ENCODE measurements at regions not wholly inside any gene's neighbourhood (a gene's known extent, or its start where the extent isn't known, plus 50 kb on each side); places are given as distances from the start of the nearest gene placed in this dataset.

DNA sequence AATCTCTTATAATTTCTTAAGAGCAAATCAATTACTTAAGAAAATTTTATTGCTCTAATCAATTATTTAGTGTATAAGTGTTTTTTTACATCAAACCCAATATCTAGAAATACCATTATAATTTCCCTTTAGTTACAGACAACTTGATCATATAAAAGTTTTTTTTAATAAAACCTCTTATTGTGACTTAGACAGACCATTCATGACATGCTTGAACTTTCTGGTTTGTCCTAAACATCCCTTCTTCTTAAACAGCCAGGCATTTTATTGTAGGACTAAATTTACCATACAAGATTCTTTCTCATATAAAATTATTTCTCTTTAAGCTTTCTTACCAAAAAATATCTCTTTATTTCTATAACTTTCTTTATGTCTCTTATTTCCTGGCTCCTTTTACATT lies 164.5 kb downstream of the SUCNR1 start:
- Histone ChIP-seq H3K27ac (no peak overlapping the region), H3K9me3 (peaks cover 6% of the 10 kb centered on the region), H3K4me3 (ENCODE audit: low read depth in 1 of 2, low read length in 1 of 2) (no peak overlapping the region), H3K27me3 (no peaks in the 10 kb centered on the region), H3K36me3 (no peaks in the 10 kb centered on the region), H3K4me1 (ENCODE audit: control insufficient read depth in 1 of 2, insufficient read depth in 1 of 2, low read depth in 1 of 2, low read length in 1 of 2) (no peaks in the 10 kb centered on the region)
- TF ChIP-seq CTCF (IDR thresholded peaks at IDR 0.05) = no peak

GRCh38 chr3:152038490-152038889 lies 165.0 kb downstream of the SUCNR1 start:
- H3K36me3 ChIP-seq = no peaks in the 10 kb centered on the region
- no peaks in the 10 kb centered on the region for H3K27me3 ChIP-seq
- H3K9me3 ChIP-seq = peaks cover 6% of the 10 kb centered on the region
- H3K4me3 ChIP-seq (ENCODE audit: low read depth in 1 of 2, low read length in 1 of 2) = no peak overlapping the region
- H3K4me1 ChIP-seq (ENCODE audit: control insufficient read depth in 1 of 2, insufficient read depth in 1 of 2, low read depth in 1 of 2, low read length in 1 of 2) = no peaks in the 10 kb centered on the region
- no peak overlapping the region for H3K27ac ChIP-seq
- TF ChIP-seq CTCF (IDR thresholded peaks at IDR 0.05) = no peak

DNA sequence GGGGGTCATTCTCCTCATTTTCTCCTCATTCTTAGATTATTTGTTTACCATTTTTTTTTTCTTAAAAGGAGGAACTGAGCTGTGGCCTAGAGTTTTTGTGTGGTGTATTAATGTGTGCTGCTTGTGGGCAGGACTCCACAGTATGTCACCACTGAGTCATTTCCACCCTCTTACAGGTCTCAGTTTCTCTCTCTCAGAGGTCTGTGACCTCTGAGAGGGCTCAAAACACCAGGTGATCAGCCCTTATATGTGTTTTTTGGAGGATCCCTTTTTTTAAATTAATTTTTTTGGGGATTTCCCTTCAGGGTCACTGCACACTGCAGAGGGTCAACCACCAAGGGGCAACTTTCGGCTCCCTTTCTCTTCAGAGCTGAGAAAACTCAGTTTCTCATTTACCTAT lies 166.4 kb downstream of the SUCNR1 start:
- no peaks in the 10 kb centered on the region for H3K4me1 ChIP-seq (ENCODE audit: control insufficient read depth in 1 of 2, insufficient read depth in 1 of 2, low read depth in 1 of 2, low read length in 1 of 2)
- TF ChIP-seq CTCF (IDR thresholded peaks at IDR 0.05) = no peak
- no peaks in the 10 kb centered on the region for H3K27me3 ChIP-seq
- H3K36me3 ChIP-seq = no peaks in the 10 kb centered on the region
- H3K9me3 ChIP-seq = peaks cover 6% of the 10 kb centered on the region
- no peak overlapping the region for H3K27ac ChIP-seq
- no peak overlapping the region for H3K4me3 ChIP-seq (ENCODE audit: low read depth in 1 of 2, low read length in 1 of 2)

GRCh38 chr3:152040319-152040718 lies 166.9 kb downstream of the SUCNR1 start:
- Histone ChIP-seq H3K36me3 (no peaks in the 10 kb centered on the region), H3K9me3 (peaks cover 6% of the 10 kb centered on the region), H3K4me1 (ENCODE audit: control insufficient read depth in 1 of 2, insufficient read depth in 1 of 2, low read depth in 1 of 2, low read length in 1 of 2) (no peaks in the 10 kb centered on the region), H3K27ac (no peak overlapping the region), H3K4me3 (ENCODE audit: low read depth in 1 of 2, low read length in 1 of 2) (no peak overlapping the region), H3K27me3 (no peaks in the 10 kb centered on the region)
- TF ChIP-seq CTCF (IDR thresholded peaks at IDR 0.05) = no peak

DNA sequence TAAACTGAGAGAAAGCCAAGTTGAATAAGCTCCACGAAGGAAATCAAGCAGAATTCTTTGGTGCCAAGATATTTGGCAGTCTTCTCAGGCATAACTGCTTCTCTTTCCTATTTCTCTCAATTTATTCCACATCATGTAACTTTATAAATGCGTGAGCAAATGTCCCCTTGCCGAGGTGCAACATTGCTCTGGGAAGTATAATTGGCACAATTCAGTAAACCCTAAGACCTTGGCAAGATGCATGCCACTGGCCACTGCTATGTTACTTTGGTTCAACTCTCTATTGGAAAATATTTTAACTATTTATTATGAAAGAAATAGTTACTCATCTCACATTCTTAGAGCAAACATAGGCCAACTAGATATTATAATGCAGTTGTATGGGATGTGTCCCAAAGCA lies 170.2 kb downstream of the SUCNR1 start:
- TF ChIP-seq CTCF (IDR thresholded peaks at IDR 0.05) = no peak
- Histone ChIP-seq H3K9me3 (no peaks in the 10 kb centered on the region), H3K4me1 (ENCODE audit: control insufficient read depth in 1 of 2, insufficient read depth in 1 of 2, low read depth in 1 of 2, low read length in 1 of 2) (peaks cover 0 to 6% of the 10 kb centered on the region in 2 experiments)

GRCh38 chr3:152046280-152046679 lies 172.8 kb downstream of the SUCNR1 start:
- Histone ChIP-seq H3K36me3 (no peaks in the 10 kb centered on the region), H3K9me3 (no peaks in the 10 kb centered on the region), H3K27me3 (no peaks in the 10 kb centered on the region), H3K4me1 (ENCODE audit: control insufficient read depth in 1 of 2, insufficient read depth in 1 of 2, low read depth in 1 of 2, low read length in 1 of 2) (peaks cover 5 to 11% of the 10 kb centered on the region in 2 experiments), H3K4me3 (ENCODE audit: low read depth in 1 of 2, low read length in 1 of 2) (no peak overlapping the region), H3K27ac (no peak overlapping the region)
- no peak for TF ChIP-seq CTCF (IDR thresholded peaks at IDR 0.05)

More for the DNA sequence above, 170.2 kb downstream of the SUCNR1 start:
- Histone ChIP-seq H3K27me3 (no peaks in the 10 kb centered on the region), H3K4me3 (ENCODE audit: low read depth in 1 of 2, low read length in 1 of 2) (no peak overlapping the region), H3K36me3 (no peaks in the 10 kb centered on the region), H3K27ac (no peak overlapping the region)

Data from neutrophil (primary cell).